Spleen (tissue), 7 donors: ENCODE measurements at regions not wholly inside any gene's neighbourhood (a gene's known extent, or its start where the extent isn't known, plus 50 kb on each side); places are given as distances from the start of the nearest gene placed in this dataset.

Experiments used
- CTCF ChIP-seq, 11 experiments: fragments of 200-600 bp in 7 of 11; fragments of 450-650 bp in 4 of 11; sonication (generic) in 4 of 11; IDR thresholded peaks in 8 of 11; conservative IDR thresholded peaks in 3 of 11; 1 replicate in 7 of 11; 2 replicates in 4 of 11; pipeline versions ENCODE4 v1.4.0 to v1.8.0; 2016 to 2021; ENCODE audit warnings: antibody characterized with exemption in 11 of 11, inconsistent platforms in 4 of 11, mild to moderate bottlenecking in 1 of 11
- POLR2A ChIP-seq, 3 donors: fragments of 450-650 bp; IDR thresholded peaks; one replicate each; pipeline ENCODE4 v1.5.1; 2017; ENCODE audit warnings: antibody characterized with exemption in 3 of 3, mild to moderate bottlenecking in 1 of 3
- POLR2AphosphoS5 ChIP-seq, 3 donors: sonication (generic); formaldehyde crosslinking; IDR thresholded peaks; one replicate each; pipeline ENCODE4 v1.5.1; 2017; ENCODE audit warnings: antibody characterized with exemption in 3 of 3
- donor health status: DM: no; HTN: no; CAD: no; lungs with moderate emphysema.
- donor health status: DM: no; HTN: no; CAD: no.
- donor health status: DM: no; HTN: no; CAD: no.

DNA sequence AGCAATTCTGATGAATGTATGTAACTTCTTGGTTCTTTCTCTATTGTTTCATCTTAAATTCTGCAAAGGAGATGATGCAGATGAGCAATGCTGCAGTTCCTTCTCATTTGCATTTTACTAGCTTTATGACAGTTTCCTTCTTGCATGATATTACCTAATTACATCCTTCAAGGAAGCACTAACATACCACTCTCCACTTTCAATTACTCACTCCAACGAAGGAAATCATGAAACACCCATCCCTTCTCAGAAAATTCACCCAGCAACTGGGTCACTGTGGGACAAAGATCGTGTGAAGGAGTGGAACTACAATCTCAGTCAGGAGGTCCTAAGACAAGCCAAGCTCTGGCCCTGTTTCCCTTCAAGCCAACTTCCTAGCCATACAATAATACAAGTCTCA, 142.3 kb downstream of the CHD1L start:
- TF ChIP-seq CTCF (IDR thresholded peaks at IDR 0.05 in 8 of 11, conservative IDR thresholded peaks at IDR 0.05 in 3 of 11) (no peak), POLR2A (IDR thresholded peaks at IDR 0.05) (no peak), POLR2AphosphoS5 (IDR thresholded peaks at IDR 0.05) (no peak)
